ENCODE measurements at regions not wholly inside any gene's neighbourhood (a gene's known extent, or its start where the extent isn't known, plus 50 kb on each side); places are given as distances from the start of the nearest gene placed in this dataset.

GRCh38 chr4:129583868-129584267, 487.9 kb downstream of the C4orf33 start:
- Mint-ChIP-seq H3K36me3 (ENCODE audit: insufficient read depth, unreplicated experiment) (no peaks in the 10 kb centered on the region), H3K4me1 (ENCODE audit: low read depth, unreplicated experiment) (no peaks in the 10 kb centered on the region), H3K9me3 (ENCODE audit: unreplicated experiment) (no peaks in the 10 kb centered on the region), H3K27ac (ENCODE audit: unreplicated experiment) (no peak overlapping the region), H3K27me3 (ENCODE audit: insufficient read depth, unreplicated experiment) (no peaks in the 10 kb centered on the region), H3K4me3 (ENCODE audit: unreplicated experiment) (no peak overlapping the region)
- intact Hi-C loops (cut with micrococcal nuclease; ENCODE audit: unreplicated experiment): no loop called here
- no peak overlapping the region for H3K4me3 ChIP-seq (ENCODE audit: low read depth, low read length)
- H3K4me1 ChIP-seq: no peaks in the 10 kb centered on the region
- no TSS peak for BruUV-seq (replicated peaks)
- H3K36me3 ChIP-seq (ENCODE audit: control insufficient read depth, insufficient read depth, low read length): no peaks in the 10 kb centered on the region
- no peak for TF ChIP-seq CTCF (IDR thresholded peaks at IDR 0.05; ENCODE audit: insufficient read depth in 1 of 2, low read depth in 1 of 2, low read length in 1 of 2, severe bottlenecking in 1 of 2, unreplicated experiment in 1 of 2)
- DNase-seq: no peak
- no peaks in the 10 kb centered on the region for H3K27me3 ChIP-seq (replicated peaks; ENCODE audit: control insufficient read depth, insufficient read depth, low read length)
- CTCF ChIA-PET: no interaction called here
- H3K9me3 ChIP-seq: no peaks in the 10 kb centered on the region
- POLR2A ChIA-PET: no interaction called here

GRCh38 chr4:129598582-129598981, 502.6 kb downstream of the C4orf33 start:
- ChIA-PET CTCF (no interaction called here), POLR2A (no interaction called here)
- TF ChIP-seq CTCF (IDR thresholded peaks at IDR 0.05; ENCODE audit: insufficient read depth in 1 of 2, low read depth in 1 of 2, low read length in 1 of 2, severe bottlenecking in 1 of 2, unreplicated experiment in 1 of 2): no peak
- Mint-ChIP-seq H3K27ac (ENCODE audit: unreplicated experiment) (no peak overlapping the region), H3K36me3 (ENCODE audit: insufficient read depth, unreplicated experiment) (no peaks in the 10 kb centered on the region), H3K27me3 (ENCODE audit: insufficient read depth, unreplicated experiment) (peaks cover under 1% of the 10 kb centered on the region), H3K9me3 (ENCODE audit: unreplicated experiment) (no peaks in the 10 kb centered on the region), H3K4me1 (ENCODE audit: low read depth, unreplicated experiment) (peaks cover 4% of the 10 kb centered on the region), H3K4me3 (ENCODE audit: unreplicated experiment) (no peak overlapping the region)
- Histone ChIP-seq H3K4me3 (ENCODE audit: low read depth, low read length) (no peak overlapping the region), H3K4me1 (no peaks in the 10 kb centered on the region), H3K9me3 (no peaks in the 10 kb centered on the region), H3K36me3 (ENCODE audit: control insufficient read depth, insufficient read depth, low read length) (no peaks in the 10 kb centered on the region), H3K27me3 (replicated peaks; ENCODE audit: control insufficient read depth, insufficient read depth, low read length) (no peaks in the 10 kb centered on the region)
- DNase-seq: no peak
- BruUV-seq (replicated peaks): no TSS peak
- intact Hi-C loops (cut with micrococcal nuclease; ENCODE audit: unreplicated experiment): no loop called here

- TF ChIP-seq CTCF (IDR thresholded peaks at IDR 0.05; ENCODE audit: insufficient read depth in 1 of 2, low read depth in 1 of 2, low read length in 1 of 2, severe bottlenecking in 1 of 2, unreplicated experiment in 1 of 2): no peak
- Histone ChIP-seq H3K9me3 (no peaks in the 10 kb centered on the region), H3K4me1 (no peaks in the 10 kb centered on the region), H3K4me3 (ENCODE audit: low read depth, low read length) (no peak overlapping the region), H3K36me3 (ENCODE audit: control insufficient read depth, insufficient read depth, low read length) (no peaks in the 10 kb centered on the region), H3K27me3 (replicated peaks; ENCODE audit: control insufficient read depth, insufficient read depth, low read length) (no peaks in the 10 kb centered on the region)
- Mint-ChIP-seq H3K27me3 (ENCODE audit: insufficient read depth, unreplicated experiment) (peaks cover 2% of the 10 kb centered on the region), H3K27ac (ENCODE audit: unreplicated experiment) (no peak overlapping the region), H3K9me3 (ENCODE audit: unreplicated experiment) (no peaks in the 10 kb centered on the region), H3K4me3 (ENCODE audit: unreplicated experiment) (no peak overlapping the region), H3K36me3 (ENCODE audit: insufficient read depth, unreplicated experiment) (no peaks in the 10 kb centered on the region), H3K4me1 (ENCODE audit: low read depth, unreplicated experiment) (peaks cover 6% of the 10 kb centered on the region)
- ChIA-PET POLR2A (no interaction called here), CTCF (no interaction called here)
- DNase-seq: no peak
- intact Hi-C loops (cut with micrococcal nuclease; ENCODE audit: unreplicated experiment): no loop called here
- no TSS peak for BruUV-seq (replicated peaks)
Measured at GRCh38 chr4:129600898-129601297, 504.9 kb downstream of the C4orf33 start.

Measured in Caco-2 (cell line).